Right lung (tissue), 2 donors: ENCODE measurements at regions not wholly inside any gene's neighbourhood (a gene's known extent, or its start where the extent isn't known, plus 50 kb on each side); places are given as distances from the start of the nearest gene placed in this dataset.
"Not testable (repeated sequence)": the region's sequence is repeated elsewhere in the genome, so short reads cannot be mapped to it uniquely, and the experiment has no call there.

Source experiments
- DNase-seq, 2 donors: peaks; one replicate each; pipeline ENCODE4 v3.0.0-alpha.2; 2013

- no peak for DNase-seq
Observed at GRCh38 chr7:119712886-119713462, 560.0 kb upstream of the KCND2 start.

GRCh38 chr7:119713606-119714005, 559.4 kb upstream of the KCND2 start:
- DNase-seq: no peak

GRCh38 chr7:119720541-119720940, 552.4 kb upstream of the KCND2 start:
- no peak for DNase-seq

- DNase-seq: no peak
Observed at GRCh38 chr7:119724041-119724792, 548.8 kb upstream of the KCND2 start.

- DNase-seq: no peak
Observed at GRCh38 chr7:119733127-119733879, 539.7 kb upstream of the KCND2 start.

GRCh38 chr7:119737390-119737789, 535.6 kb upstream of the KCND2 start:
- DNase-seq: no peak

- DNase-seq: not testable (repeated sequence)
Observed at GRCh38 chr7:119745280-119745679, 527.7 kb upstream of the KCND2 start.

- peak; percentile 62 to 66 for DNase-seq
Observed at GRCh38 chr7:119748251-119748860, 524.6 kb upstream of the KCND2 start.

GRCh38 chr7:119748991-119749390, 524.0 kb upstream of the KCND2 start:
- DNase-seq: peak; percentile 6 to 11

- DNase-seq: no peak
Observed at GRCh38 chr7:119756687-119757086, 516.3 kb upstream of the KCND2 start.

GRCh38 chr7:119758254-119758653, 514.7 kb upstream of the KCND2 start:
- DNase-seq: no peak

GRCh38 chr7:119761776-119762175, 511.2 kb upstream of the KCND2 start:
- DNase-seq: no peak

GRCh38 chr7:119782286-119782685, 490.7 kb upstream of the KCND2 start:
- DNase-seq: no peak

- no peak for DNase-seq
Observed at GRCh38 chr7:119783799-119784198, 489.2 kb upstream of the KCND2 start.

GRCh38 chr7:119802147-119802546, 470.8 kb upstream of the KCND2 start:
- DNase-seq: no peak

GRCh38 chr7:119825091-119825655, 447.8 kb upstream of the KCND2 start:
- DNase-seq: no peak

GRCh38 chr7:119826547-119826946, 446.4 kb upstream of the KCND2 start:
- DNase-seq: no peak

- DNase-seq: no peak
Observed at GRCh38 chr7:119838444-119838843, 434.5 kb upstream of the KCND2 start.

GRCh38 chr7:119842337-119842736, 430.6 kb upstream of the KCND2 start:
- DNase-seq: no peak

GRCh38 chr7:119842786-119843185, 430.2 kb upstream of the KCND2 start:
- DNase-seq: no peak

- no peak for DNase-seq
Observed at GRCh38 chr7:119861385-119861784, 411.6 kb upstream of the KCND2 start.

GRCh38 chr7:119868387-119868786, 404.6 kb upstream of the KCND2 start:
- DNase-seq: no peak
